NT2/D1 (cell line): ENCODE measurements at regions not wholly inside any gene's neighbourhood (a gene's known extent, or its start where the extent isn't known, plus 50 kb on each side); places are given as distances from the start of the nearest gene placed in this dataset.

Source experiments
- SUZ12 ChIP-seq: IDR thresholded peaks from 2 replicates; pipeline ENCODE4 v1.6.1; 2011; ENCODE audit not compliant: insufficient read length, insufficient read depth; ENCODE audit errors: extremely low read depth
- YY1 ChIP-seq: IDR thresholded peaks from 2 replicates; pipeline ENCODE4 v1.6.1; 2011; ENCODE audit not compliant: insufficient read length, insufficient read depth

DNA sequence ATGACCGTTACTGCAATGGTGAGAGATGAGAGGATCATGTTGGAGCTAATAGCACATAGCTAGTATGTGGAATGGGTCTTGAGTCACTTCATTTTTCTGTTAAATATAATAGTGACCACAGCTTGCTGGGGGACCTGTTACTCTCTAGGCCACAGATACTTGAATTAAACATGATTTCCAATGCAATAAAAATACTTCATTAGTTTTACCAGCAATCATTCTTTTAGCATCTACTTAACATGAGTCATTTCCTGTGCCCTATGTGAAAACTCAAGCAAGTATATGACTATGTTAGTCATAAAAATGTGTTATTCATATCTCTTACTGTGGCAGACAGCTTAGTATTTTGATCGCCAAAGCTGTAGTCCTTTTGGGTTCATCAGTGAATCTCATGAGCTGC lies 798.8 kb downstream of the SLC16A7 start:
- TF ChIP-seq SUZ12 (no peak), YY1 (no peak)
